ENCODE measurements at regions not wholly inside any gene's neighbourhood (a gene's known extent, or its start where the extent isn't known, plus 50 kb on each side); places are given as distances from the start of the nearest gene placed in this dataset.

DNA sequence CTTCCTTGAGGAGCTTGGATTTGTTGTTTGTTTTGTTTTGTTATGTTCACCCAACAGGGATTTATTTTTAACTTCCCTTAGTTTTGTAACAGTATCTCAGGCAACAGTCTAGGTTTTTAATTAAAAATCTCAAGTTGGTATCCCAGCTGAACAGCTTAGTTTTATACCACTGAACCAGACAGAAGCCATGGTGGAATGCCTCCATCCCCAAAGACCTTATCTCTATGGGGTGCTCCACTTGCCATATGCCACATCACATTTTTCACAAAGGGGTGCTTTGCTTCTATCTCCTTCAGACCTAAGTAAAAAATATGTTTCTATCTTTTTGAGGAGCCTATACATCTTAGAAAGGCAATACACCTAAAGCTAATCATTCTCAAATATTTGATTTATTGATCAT lies 715.8 kb upstream of the KIF2B start:
- TF ChIP-seq, protein P1, sequence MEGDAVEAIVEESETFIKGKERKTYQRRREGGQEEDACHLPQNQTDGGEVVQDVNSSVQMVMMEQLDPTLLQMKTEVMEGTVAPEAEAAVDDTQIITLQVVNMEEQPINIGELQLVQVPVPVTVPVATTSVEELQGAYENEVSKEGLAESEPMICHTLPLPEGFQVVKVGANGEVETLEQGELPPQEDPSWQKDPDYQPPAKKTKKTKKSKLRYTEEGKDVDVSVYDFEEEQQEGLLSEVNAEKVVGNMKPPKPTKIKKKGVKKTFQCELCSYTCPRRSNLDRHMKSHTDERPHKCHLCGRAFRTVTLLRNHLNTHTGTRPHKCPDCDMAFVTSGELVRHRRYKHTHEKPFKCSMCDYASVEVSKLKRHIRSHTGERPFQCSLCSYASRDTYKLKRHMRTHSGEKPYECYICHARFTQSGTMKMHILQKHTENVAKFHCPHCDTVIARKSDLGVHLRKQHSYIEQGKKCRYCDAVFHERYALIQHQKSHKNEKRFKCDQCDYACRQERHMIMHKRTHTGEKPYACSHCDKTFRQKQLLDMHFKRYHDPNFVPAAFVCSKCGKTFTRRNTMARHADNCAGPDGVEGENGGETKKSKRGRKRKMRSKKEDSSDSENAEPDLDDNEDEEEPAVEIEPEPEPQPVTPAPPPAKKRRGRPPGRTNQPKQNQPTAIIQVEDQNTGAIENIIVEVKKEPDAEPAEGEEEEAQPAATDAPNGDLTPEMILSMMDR (IDR thresholded peaks at IDR 0.05; ENCODE audit: insufficient read depth, low read depth, low read length, missing control alignments): no peak
- no peak overlapping the region for H3K4me3 ChIP-seq (ENCODE audit: low read length)
- DNase-seq (ENCODE audit: low read depth): no peak

DNA sequence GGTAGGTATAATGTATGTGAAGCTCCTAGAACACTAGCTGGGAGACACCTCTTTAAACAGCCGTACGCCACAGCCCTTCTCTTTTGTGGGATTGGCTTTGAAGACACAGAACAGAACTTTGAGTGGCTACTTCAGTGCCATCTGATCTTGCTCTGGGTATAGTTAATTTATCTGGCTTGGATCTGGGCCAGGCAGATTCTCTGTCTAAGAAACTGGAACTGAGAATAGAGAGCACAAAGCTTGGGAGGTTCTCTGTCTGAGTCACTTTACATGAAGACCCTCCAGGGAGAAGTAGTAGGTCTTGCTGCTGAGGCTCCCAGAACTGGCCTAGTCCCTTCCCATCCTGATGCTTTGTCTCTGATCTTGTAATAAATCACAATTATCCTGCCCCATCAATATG lies 721.0 kb upstream of the KIF2B start:
- TF ChIP-seq, protein P1 (IDR thresholded peaks at IDR 0.05; ENCODE audit: insufficient read depth, low read depth, low read length, missing control alignments): no peak
- H3K4me3 ChIP-seq (ENCODE audit: low read length): no peak overlapping the region
- no peak for DNase-seq (ENCODE audit: low read depth)

DNA sequence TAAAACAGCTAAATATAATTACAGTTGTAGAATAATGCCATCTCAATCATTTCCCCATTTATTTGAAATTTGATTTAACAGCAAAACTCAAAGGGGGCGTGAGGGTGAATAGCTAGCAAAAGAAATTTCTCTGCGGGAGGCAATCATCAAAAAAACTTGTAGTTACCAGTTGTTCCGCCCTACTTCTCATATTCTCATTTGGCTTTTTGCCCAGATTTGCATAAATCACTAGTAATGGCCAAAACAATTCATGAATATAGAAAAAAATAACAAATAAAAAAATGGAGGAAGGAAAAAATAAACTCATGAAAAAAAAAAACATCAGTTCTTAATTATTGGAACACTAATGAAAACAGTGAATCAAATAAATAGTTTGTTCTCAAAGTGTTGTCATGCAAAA lies 722.6 kb upstream of the KIF2B start:
- TF ChIP-seq, protein P1 (IDR thresholded peaks at IDR 0.05; ENCODE audit: insufficient read depth, low read depth, low read length, missing control alignments): no peak
- no peak for DNase-seq (ENCODE audit: low read depth)
- no peak overlapping the region for H3K4me3 ChIP-seq (ENCODE audit: low read length)

GRCh38 chr17:53093391-53093790 lies 729.3 kb upstream of the KIF2B start:
- no peak overlapping the region for H3K4me3 ChIP-seq (ENCODE audit: low read length)
- TF ChIP-seq, protein P1 (IDR thresholded peaks at IDR 0.05; ENCODE audit: insufficient read depth, low read depth, low read length, missing control alignments): no peak
- no peak for DNase-seq (ENCODE audit: low read depth)

- no peak overlapping the region for H3K4me3 ChIP-seq (ENCODE audit: low read length)
- TF ChIP-seq, protein P1 (IDR thresholded peaks at IDR 0.05; ENCODE audit: insufficient read depth, low read depth, low read length, missing control alignments): no peak
- no peak for DNase-seq (ENCODE audit: low read depth)
Measured at GRCh38 chr17:53092072-53092471, 730.7 kb upstream of the KIF2B start.

DNA sequence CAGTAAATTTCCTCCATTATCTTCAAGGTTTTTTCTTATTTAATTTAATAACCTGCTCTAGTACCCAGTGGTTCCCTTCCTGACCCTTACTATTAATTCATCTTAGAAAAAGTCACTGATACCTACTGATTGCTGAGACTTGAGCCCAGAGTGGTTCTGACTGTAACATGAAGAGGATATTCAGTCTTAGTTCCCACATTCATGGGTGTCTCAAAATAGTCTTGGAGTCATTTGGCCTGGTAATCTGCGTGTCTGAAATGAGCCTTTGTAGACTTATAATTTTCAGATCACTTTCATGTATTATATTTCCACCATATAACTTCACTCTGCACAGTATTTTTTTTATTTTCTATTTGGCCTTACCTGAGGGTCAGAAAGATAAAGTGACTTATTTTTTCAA lies 732.0 kb upstream of the KIF2B start:
- TF ChIP-seq, protein P1 (IDR thresholded peaks at IDR 0.05; ENCODE audit: insufficient read depth, low read depth, low read length, missing control alignments): no peak
- H3K4me3 ChIP-seq (ENCODE audit: low read length): no peak overlapping the region
- DNase-seq (ENCODE audit: low read depth): no peak

DNA sequence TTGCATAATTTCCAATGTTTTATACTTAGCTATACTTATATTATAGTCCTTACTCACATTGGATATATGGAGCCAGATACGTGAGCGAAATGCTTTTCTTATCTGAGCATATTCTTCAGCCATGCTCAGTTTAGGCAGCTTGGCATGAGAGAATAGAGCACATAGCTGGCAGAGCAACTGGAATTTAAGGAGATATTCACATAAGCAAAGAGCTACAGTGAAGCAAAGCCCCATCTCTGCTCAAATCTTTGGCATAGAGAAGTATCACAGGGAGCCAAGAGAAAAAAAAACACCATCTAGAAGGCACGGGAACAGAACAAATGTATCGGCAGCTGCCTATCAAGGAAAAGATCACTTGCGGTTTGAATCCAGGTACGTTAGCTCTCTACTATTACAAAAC lies 734.2 kb upstream of the KIF2B start:
- DNase-seq (ENCODE audit: low read depth): no peak
- TF ChIP-seq, protein P1 (IDR thresholded peaks at IDR 0.05; ENCODE audit: insufficient read depth, low read depth, low read length, missing control alignments): no peak
- no peak overlapping the region for H3K4me3 ChIP-seq (ENCODE audit: low read length)

All from epithelial cell of esophagus (primary cell).